Psoas muscle (tissue), 7 donors: ENCODE measurements at regions not wholly inside any gene's neighbourhood (a gene's known extent, or its start where the extent isn't known, plus 50 kb on each side); places are given as distances from the start of the nearest gene placed in this dataset.

Experiments
- ATAC-seq, 4 donors: fragments of 200-7000 bp; cut with Tn5 transposase; one replicate each; pipeline ENCODE4 v1.9.1; 2020; ENCODE audit warnings: moderate library complexity in 3 of 4, mild to moderate bottlenecking in 2 of 4
- DNase-seq, 2 donors: peaks; one replicate each; pipeline ENCODE4 v3.0.0-alpha.2; 2020
- H3K27ac ChIP-seq: fragments of 200-600 bp; one replicate; pipeline ENCODE4 v1.8.0; 2022
- H3K27me3 ChIP-seq, 3 donors: fragments of 200-600 bp in 1 of 3; one replicate each; pipeline versions ENCODE4 v1.6.1 to v1.8.0; 2013 to 2022; ENCODE audit warnings: low read length in 2 of 3, mild to moderate bottlenecking in 2 of 3, moderate library complexity in 1 of 3; ENCODE audit not compliant: insufficient read depth in 3 of 3
- H3K36me3 ChIP-seq, 2 donors: fragments of 200-600 bp in 1 of 2; one replicate each; pipeline versions ENCODE4 v1.6.1 to v1.8.0; 2013 to 2022; ENCODE audit warnings: low read depth in 1 of 2, mild to moderate bottlenecking in 1 of 2, moderate library complexity in 1 of 2; ENCODE audit not compliant: insufficient read depth in 1 of 2
- H3K4me1 ChIP-seq: fragments of 200-600 bp; one replicate; pipeline ENCODE4 v1.8.0; 2022
- H3K4me3 ChIP-seq: fragments of 200-600 bp; one replicate; pipeline ENCODE4 v1.8.0; 2022; ENCODE audit warnings: mild to moderate bottlenecking
- H3K9me3 ChIP-seq: fragments of 200-600 bp; one replicate; pipeline ENCODE4 v1.8.0; 2022
- CTCF ChIP-seq: fragments of 200-600 bp; IDR thresholded peaks from one replicate; pipeline ENCODE4 v1.8.0; 2022; ENCODE audit warnings: antibody characterized with exemption
- WGBS, 3 donors: extraction: QIAGEN DNeasy Blood & Tissue Kit; methylation state at CpG; one replicate each; pipeline versions ENCODE4 v1.1.6 to v1.1.7; 2013; 5-methylcytosine and 5-hydroxymethylcytosine counted together
- intact Hi-C, 2 donors: fragments of 100-400 bp; cut with DNase I; formaldehyde crosslinking; loops; one replicate each; pipeline versions ENCODE4 v1.11.0 to v1.14.2; 2022
- donor health status: healthy with polysubstance abuse.
- donor health status: DM: no; HTN: no; CAD: no; lungs with moderate emphysema.
- donor health status: Bipolar disorder and iron deficiency.
- donor health status: healthy.
- donor health status: DM: yes; HTN: yes; CAD: no.
- donor health status: DM: no; HTN: no; CAD: no.
- donor health status: DM: yes; HTN: yes; CAD: no.

- H3K27me3 ChIP-seq = no peaks in the 10 kb centered on the region
- no peaks in the 10 kb centered on the region for H3K36me3 ChIP-seq
- DNase-seq (peak in 1 of 2 donors; percentile 6), ATAC-seq (no peak)
- WGBS, 3 donors = 80 to 98% (median 97%) methylated on average over 5 of the region's 5 CpGs
- no peak for TF ChIP-seq CTCF
- H3K4me1 ChIP-seq = no peaks in the 10 kb centered on the region
- H3K27ac ChIP-seq = no peak overlapping the region
- no peaks in the 10 kb centered on the region for H3K9me3 ChIP-seq
- intact Hi-C loops = no loop called here
- H3K4me3 ChIP-seq = no peak overlapping the region
Observed at GRCh38 chr9:89793124-89793495, 188.3 kb downstream of the GADD45G start.

- no peaks in the 10 kb centered on the region for H3K27me3 ChIP-seq
- no peaks in the 10 kb centered on the region for H3K36me3 ChIP-seq
- ATAC-seq = no peak
- no peaks in the 10 kb centered on the region for H3K4me1 ChIP-seq
- no peak overlapping the region for H3K27ac ChIP-seq
- no peaks in the 10 kb centered on the region for H3K9me3 ChIP-seq
- no peak for TF ChIP-seq CTCF
- WGBS, 3 donors = 91 to 95% (median 92%) methylated on average over 7 of the region's 7 CpGs
- intact Hi-C loops = no loop called here
- peak in 1 of 2 donors; percentile 5 for DNase-seq
- H3K4me3 ChIP-seq = no peak overlapping the region
Observed at GRCh38 chr9:89793551-89793950, 188.7 kb downstream of the GADD45G start.

- DNase-seq (peak in 1 of 2 donors; percentile 45), ATAC-seq (no peak)
- 84 to 88% (median 87%) methylated on average over 10 of the region's 10 CpGs for WGBS, 3 donors
- no peak overlapping the region for H3K27ac ChIP-seq
- no peaks in the 10 kb centered on the region for H3K27me3 ChIP-seq
- intact Hi-C loops = no loop called here
- no peaks in the 10 kb centered on the region for H3K9me3 ChIP-seq
- TF ChIP-seq CTCF = no peak
- H3K4me3 ChIP-seq = no peak overlapping the region
- H3K4me1 ChIP-seq = no peaks in the 10 kb centered on the region
- H3K36me3 ChIP-seq = no peaks in the 10 kb centered on the region
Observed at GRCh38 chr9:89794918-89795317, 190.1 kb downstream of the GADD45G start.

- no peak for ATAC-seq
- Histone ChIP-seq H3K4me3 (no peak overlapping the region), H3K9me3 (no peaks in the 10 kb centered on the region), H3K4me1 (no peaks in the 10 kb centered on the region), H3K27me3 (no peaks in the 10 kb centered on the region), H3K27ac (no peak overlapping the region), H3K36me3 (no peaks in the 10 kb centered on the region)
- intact Hi-C loops = no loop called here
- WGBS, 3 donors = 76 to 82% (median 78%) methylated on average over 10 of the region's 10 CpGs
- peak in 1 of 2 donors; percentile 22 for DNase-seq
- TF ChIP-seq CTCF = no peak
Observed at GRCh38 chr9:89795538-89796195, 190.9 kb downstream of the GADD45G start.

GRCh38 chr9:89796606-89797005, 191.8 kb downstream of the GADD45G start:
- 83 to 89% (median 87%) methylated on average over 6 of the region's 6 CpGs for WGBS, 3 donors
- intact Hi-C loops = no loop called here
- H3K36me3 ChIP-seq = no peaks in the 10 kb centered on the region
- ATAC-seq = no peak
- H3K4me3 ChIP-seq = no peak overlapping the region
- H3K4me1 ChIP-seq = no peaks in the 10 kb centered on the region
- no peak overlapping the region for H3K27ac ChIP-seq
- DNase-seq = no peak
- H3K27me3 ChIP-seq = no peaks in the 10 kb centered on the region
- TF ChIP-seq CTCF = no peak
- H3K9me3 ChIP-seq = no peaks in the 10 kb centered on the region
